CD14-positive monocyte (primary cell): ENCODE measurements at regions not wholly inside any gene's neighbourhood (a gene's known extent, or its start where the extent isn't known, plus 50 kb on each side); places are given as distances from the start of the nearest gene placed in this dataset.

Experiments
- DNase-seq, 3 donors: peaks; one replicate each; pipeline ENCODE4 v3.0.0-alpha.2; 2011 to 2022
- H2AFZ ChIP-seq: 2 replicates; pipeline ENCODE4 v1.6.0; 2012; ENCODE audit warnings: mild to moderate bottlenecking, low read depth, low read length, inconsistent platforms; ENCODE audit not compliant: insufficient read depth, poor library complexity, severe bottlenecking
- H3K27ac ChIP-seq, 2 donors: 1 replicate in 1 of 2; 2 replicates in 1 of 2; pipeline ENCODE4 v1.5.1; 2012 to 2013; ENCODE audit warnings: low read length in 2 of 2, control low read depth in 1 of 2, inconsistent platforms in 1 of 2, low read depth in 1 of 2, mild to moderate bottlenecking in 1 of 2
- H3K27me3 ChIP-seq, 2 donors: one replicate each; pipeline versions ENCODE4 v1.6.0 to v1.6.1; 2011 to 2013; ENCODE audit warnings: low read length in 2 of 2; ENCODE audit not compliant: control insufficient read depth in 2 of 2, insufficient read depth in 2 of 2
- H3K36me3 ChIP-seq, 2 donors: replicated peaks in 1 of 2; 1 replicate in 1 of 2; 2 replicates in 1 of 2; pipeline versions ENCODE4 v1.5.1 to v1.6.1; 2012 to 2013; ENCODE audit warnings: low read length in 2 of 2, control low read depth in 1 of 2, inconsistent platforms in 1 of 2, mild to moderate bottlenecking in 1 of 2; ENCODE audit not compliant: insufficient read depth in 2 of 2, control insufficient read depth in 1 of 2
- H3K4me1 ChIP-seq, 2 donors: 1 replicate in 1 of 2; 2 replicates in 1 of 2; pipeline versions ENCODE4 v1.5.1 to v1.6.1; 2012 to 2013; ENCODE audit warnings: low read length in 2 of 2, control low read depth in 1 of 2, inconsistent platforms in 1 of 2, mild to moderate bottlenecking in 1 of 2, moderate library complexity in 1 of 2; ENCODE audit not compliant: insufficient read depth in 2 of 2, control insufficient read depth in 1 of 2
- H3K4me2 ChIP-seq: replicated peaks from 2 replicates; pipeline ENCODE3; 2012; ENCODE audit warnings: low read length, moderate library complexity, mild to moderate bottlenecking; ENCODE audit not compliant: poor library complexity, severe bottlenecking; ENCODE audit errors: extremely low read depth
- H3K4me3 ChIP-seq, 3 experiments: fragments of 200-600 bp in 1 of 3; sonication (generic) in 1 of 3; replicated peaks in 1 of 3; 1 replicate in 2 of 3; 2 replicates in 1 of 3; pipeline ENCODE4 v1.5.1; 2011 to 2013; ENCODE audit warnings: low read length in 3 of 3, mild to moderate bottlenecking in 3 of 3, control low read depth in 2 of 3, low read depth in 2 of 3, inconsistent platforms in 1 of 3, moderate library complexity in 1 of 3
- H3K79me2 ChIP-seq: 2 replicates; pipeline ENCODE4 v1.6.0; 2012; ENCODE audit warnings: mild to moderate bottlenecking, control low read depth, inconsistent platforms, low read length, moderate library complexity; ENCODE audit not compliant: insufficient read depth
- H3K9ac ChIP-seq: 2 replicates; pipeline ENCODE4 v1.6.0; 2017; ENCODE audit warnings: low read length, mild to moderate bottlenecking; ENCODE audit not compliant: insufficient read depth, poor library complexity, severe bottlenecking
- H3K9me3 ChIP-seq, 2 donors: replicated peaks in 1 of 2; 1 replicate in 1 of 2; 2 replicates in 1 of 2; pipeline versions ENCODE4 v1.5.1 to v1.6.1; 2012 to 2013; ENCODE audit warnings: low read length in 2 of 2, control low read depth in 1 of 2; ENCODE audit not compliant: control insufficient read depth in 1 of 2, insufficient read depth in 1 of 2
- H4K20me1 ChIP-seq: 2 replicates; pipeline ENCODE4 v1.6.0; 2012; ENCODE audit warnings: mild to moderate bottlenecking, low read length, control low read depth, moderate library complexity; ENCODE audit not compliant: insufficient read depth
- H3K27ac Mint-ChIP-seq, 7 donors: one replicate each; pipeline ENCODE4 v1.8.0; 2020; ENCODE audit warnings: mild to moderate bottlenecking in 7 of 7, mixed read lengths in 7 of 7, moderate library complexity in 6 of 7, inconsistent platforms in 2 of 7
- H3K27me3 Mint-ChIP-seq, 3 donors: one replicate each; pipeline ENCODE4 v1.8.0; 2021 to 2022; ENCODE audit warnings: low read depth in 3 of 3, mild to moderate bottlenecking in 3 of 3, mixed read lengths in 3 of 3, moderate library complexity in 3 of 3, inconsistent platforms in 1 of 3
- H3K36me3 Mint-ChIP-seq, 2 donors: one replicate each; pipeline ENCODE4 v1.8.0; 2020; ENCODE audit warnings: mixed read lengths in 2 of 2, inconsistent platforms in 1 of 2, mild to moderate bottlenecking in 1 of 2
- H3K4me1 Mint-ChIP-seq: one replicate; pipeline ENCODE4 v1.8.0; 2020; ENCODE audit warnings: mild to moderate bottlenecking, mixed read lengths
- H3K4me3 Mint-ChIP-seq, 2 donors: one replicate each; pipeline ENCODE4 v1.8.0; 2020; ENCODE audit warnings: mild to moderate bottlenecking in 2 of 2, mixed read lengths in 2 of 2, moderate library complexity in 1 of 2
- H3K9me3 Mint-ChIP-seq, 7 donors: one replicate each; pipeline ENCODE4 v1.8.0; 2020 to 2022; ENCODE audit warnings: mixed read lengths in 7 of 7, mild to moderate bottlenecking in 6 of 7, moderate library complexity in 6 of 7, inconsistent platforms in 2 of 7
- CTCF ChIP-seq: fragments of 200-600 bp; IDR thresholded peaks from one replicate; pipeline ENCODE4 v1.8.0; 2022; ENCODE audit warnings: antibody characterized with exemption, mild to moderate bottlenecking
- WGBS: methylation state at CpG from one replicate; pipeline ENCODE4 v1.1.5; 2013; ENCODE audit warnings: missing lambda C conversion rate; ENCODE audit not compliant: insufficient coverage; 5-methylcytosine and 5-hydroxymethylcytosine counted together
- intact Hi-C, 2 donors: fragments of 100-400 bp; cut with micrococcal nuclease; formaldehyde crosslinking; loops; one replicate each; pipeline versions ENCODE4 v1.15.0 to v1.15.1; 2023

DNA sequence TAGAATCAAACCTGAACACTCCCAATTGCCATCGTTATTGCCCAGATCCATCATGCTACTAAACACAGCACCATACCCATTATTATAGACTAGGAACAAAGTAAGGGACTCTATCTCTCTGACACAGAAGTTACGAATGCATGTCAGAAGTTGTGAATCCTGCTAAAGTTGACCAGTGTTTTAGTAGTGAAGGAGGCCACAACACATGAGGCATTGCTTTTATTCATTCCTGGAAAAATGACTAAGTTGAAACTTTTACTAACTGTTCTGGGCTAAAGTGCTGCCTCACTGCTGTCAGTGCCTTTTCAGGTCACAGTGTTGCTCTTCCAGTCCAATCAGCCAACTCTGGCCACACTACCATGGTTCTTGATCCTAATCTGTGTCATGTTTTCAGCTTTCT is 911.1 kb downstream of the TTLL7 start:
- no peaks in the 10 kb centered on the region for H3K4me1 Mint-ChIP-seq
- Histone ChIP-seq H3K9ac (no peak overlapping the region), H3K9me3 (peaks cover 0 to 6% of the 10 kb centered on the region in 2 donors), H3K36me3 (no peaks in the 10 kb centered on the region), H2AFZ (no peak overlapping the region), H3K27ac (no peak overlapping the region), H3K79me2 (no peaks in the 10 kb centered on the region), H3K4me3 (no peak overlapping the region), H3K27me3 (no peaks in the 10 kb centered on the region), H3K4me1 (no peaks in the 10 kb centered on the region), H3K4me2 (no peak overlapping the region), H4K20me1 (no peaks in the 10 kb centered on the region)
- H3K27ac Mint-ChIP-seq, result no peak overlapping the region
- no peak for DNase-seq
- no peaks in the 10 kb centered on the region for H3K27me3 Mint-ChIP-seq
- H3K9me3 Mint-ChIP-seq, result peaks cover 0 to 4% (median 2%) of the 10 kb centered on the region in 7 donors
- no CpG with 5 or more reads among the region's 2 CpGs for WGBS
- no peaks in the 10 kb centered on the region for H3K36me3 Mint-ChIP-seq
- TF ChIP-seq CTCF, result no peak
- intact Hi-C loops, result no loop called here
- no peak overlapping the region for H3K4me3 Mint-ChIP-seq

GRCh38 chr1:83086986-83087512 is 911.9 kb downstream of the TTLL7 start:
- no peak overlapping the region for H3K4me3 ChIP-seq
- H2AFZ ChIP-seq, result no peak overlapping the region
- H3K4me1 Mint-ChIP-seq, result no peaks in the 10 kb centered on the region
- H3K9me3 Mint-ChIP-seq, result peaks cover 0 to 4% (median 2%) of the 10 kb centered on the region in 7 donors
- no peaks in the 10 kb centered on the region for H3K36me3 Mint-ChIP-seq
- no peaks in the 10 kb centered on the region for H3K27me3 ChIP-seq
- no peak for TF ChIP-seq CTCF
- no peak overlapping the region for H3K27ac ChIP-seq
- H3K36me3 ChIP-seq, result no peaks in the 10 kb centered on the region
- no peak overlapping the region for H3K9ac ChIP-seq
- 96% methylated on average over 6 of the region's 6 CpGs for WGBS
- no peaks in the 10 kb centered on the region for H3K4me1 ChIP-seq
- intact Hi-C loops, result no loop called here
- no peaks in the 10 kb centered on the region for H3K27me3 Mint-ChIP-seq
- H3K4me2 ChIP-seq, result no peak overlapping the region
- no peaks in the 10 kb centered on the region for H3K79me2 ChIP-seq
- no peak overlapping the region for H3K27ac Mint-ChIP-seq
- no peak for DNase-seq
- peaks cover 0 to 6% of the 10 kb centered on the region in 2 donors for H3K9me3 ChIP-seq
- no peak overlapping the region for H3K4me3 Mint-ChIP-seq
- H4K20me1 ChIP-seq, result no peaks in the 10 kb centered on the region
